H9 (cell line): ENCODE measurements at regions not wholly inside any gene's neighbourhood (a gene's known extent, or its start where the extent isn't known, plus 50 kb on each side); places are given as distances from the start of the nearest gene placed in this dataset.

Source experiments
- DNase-seq: peaks from one replicate; pipeline ENCODE4 v3.0.0-alpha.2; 2017
- H2AFZ ChIP-seq: one replicate; pipeline ENCODE4 v1.6.1; 2013; ENCODE audit warnings: mild to moderate bottlenecking, low read length, control low read depth, moderate library complexity
- H2AK5ac ChIP-seq: 2 replicates; pipeline ENCODE4 v1.6.1; 2013; ENCODE audit warnings: low read length, control low read depth, mixed read lengths; ENCODE audit not compliant: insufficient read length
- H2BK120ac ChIP-seq: one replicate; pipeline ENCODE4 v1.6.1; 2013; ENCODE audit warnings: low read depth, mild to moderate bottlenecking, low read length, control low read depth, inconsistent platforms; ENCODE audit not compliant: poor library complexity, severe bottlenecking
- H2BK12ac ChIP-seq: 2 replicates; pipeline ENCODE4 v1.6.1; 2013; ENCODE audit warnings: low read length, control low read depth, mixed read lengths, low read depth; ENCODE audit not compliant: insufficient read length
- H2BK15ac ChIP-seq: 2 replicates; pipeline ENCODE4 v1.6.1; 2013; ENCODE audit warnings: low read depth, low read length, control low read depth
- H2BK20ac ChIP-seq: one replicate; pipeline ENCODE4 v1.6.1; 2013; ENCODE audit warnings: low read depth, mild to moderate bottlenecking, low read length, control low read depth, inconsistent platforms; ENCODE audit not compliant: poor library complexity, severe bottlenecking
- H2BK5ac ChIP-seq: 2 replicates; pipeline ENCODE4 v1.6.1; 2013; ENCODE audit warnings: low read length, control low read depth, mixed read lengths; ENCODE audit not compliant: insufficient read length
- H3K14ac ChIP-seq: 2 replicates; pipeline ENCODE4 v1.6.1; 2013; ENCODE audit warnings: low read length, control low read depth; ENCODE audit not compliant: insufficient read depth
- H3K18ac ChIP-seq: 2 replicates; pipeline ENCODE4 v1.6.1; 2013; ENCODE audit warnings: low read depth, mild to moderate bottlenecking, mixed read lengths, low read length, control low read depth; ENCODE audit not compliant: insufficient read length
- H3K23ac ChIP-seq: 2 replicates; pipeline ENCODE4 v1.6.1; 2013; ENCODE audit warnings: low read length, control low read depth, mixed read lengths, low read depth; ENCODE audit not compliant: insufficient read length
- H3K23me2 ChIP-seq: 2 replicates; pipeline ENCODE4 v1.6.1; 2013; ENCODE audit warnings: low read depth, mild to moderate bottlenecking, mixed read lengths, low read length, control low read depth; ENCODE audit not compliant: insufficient read length, poor library complexity, severe bottlenecking
- H3K27ac ChIP-seq: 2 replicates; pipeline ENCODE4 v1.5.1; 2013; ENCODE audit warnings: low read length, control low read depth, mixed read lengths, low read depth; ENCODE audit not compliant: insufficient read length
- H3K27me3 ChIP-seq: 2 replicates; pipeline ENCODE4 v1.6.1; 2013; ENCODE audit warnings: low read length, control low read depth, inconsistent platforms; ENCODE audit not compliant: insufficient read depth
- H3K4ac ChIP-seq: 2 replicates; pipeline ENCODE4 v1.6.1; 2013; ENCODE audit warnings: low read depth, mild to moderate bottlenecking, control low read depth, inconsistent platforms, low read length, moderate library complexity
- H3K4me1 ChIP-seq: 2 replicates; pipeline ENCODE4 v1.6.1; 2013; ENCODE audit warnings: low read length, control low read depth, inconsistent platforms; ENCODE audit not compliant: insufficient read depth
- H3K4me2 ChIP-seq: 2 replicates; pipeline ENCODE4 v1.6.1; 2013; ENCODE audit warnings: low read length, control low read depth, mixed read lengths; ENCODE audit not compliant: insufficient read length, insufficient read depth
- H3K56ac ChIP-seq: 2 replicates; pipeline ENCODE4 v1.6.1; 2013; ENCODE audit warnings: low read depth, mild to moderate bottlenecking, mixed read lengths, low read length, control low read depth; ENCODE audit not compliant: insufficient read length
- H3K79me1 ChIP-seq: 2 replicates; pipeline ENCODE4 v1.6.1; 2013; ENCODE audit warnings: low read depth, mild to moderate bottlenecking, moderate library complexity, low read length, control low read depth, inconsistent platforms; ENCODE audit not compliant: insufficient read depth, poor library complexity, severe bottlenecking
- H3K79me2 ChIP-seq: 2 replicates; pipeline ENCODE4 v1.6.1; 2013; ENCODE audit warnings: low read length, control low read depth, inconsistent platforms; ENCODE audit not compliant: insufficient read depth
- H3K9ac ChIP-seq: 2 replicates; pipeline ENCODE4 v1.6.1; 2013; ENCODE audit warnings: low read length, control low read depth, mixed read lengths; ENCODE audit not compliant: insufficient read length; ENCODE audit errors: extremely low read depth
- H3K9me3 ChIP-seq: one replicate; pipeline ENCODE4 v1.6.1; 2013; ENCODE audit warnings: low read depth, low read length, inconsistent platforms; ENCODE audit not compliant: control insufficient read depth
- H3T11ph ChIP-seq: one replicate; pipeline ENCODE4 v1.6.1; 2013; ENCODE audit warnings: mild to moderate bottlenecking, low read length, control low read depth, inconsistent platforms
- H4K20me1 ChIP-seq: one replicate; pipeline ENCODE4 v1.6.1; 2013; ENCODE audit not compliant: control insufficient read depth, insufficient read length, insufficient read depth
- H4K5ac ChIP-seq: 2 replicates; pipeline ENCODE4 v1.6.1; 2013; ENCODE audit warnings: low read depth, mild to moderate bottlenecking, mixed read lengths, low read length, control low read depth; ENCODE audit not compliant: insufficient read length
- H4K8ac ChIP-seq: replicated peaks from 2 replicates; pipeline ENCODE4 v1.6.1; 2013; ENCODE audit warnings: low read length, control low read depth, mixed read lengths, low read depth; ENCODE audit not compliant: insufficient read length
- H4K91ac ChIP-seq: 2 replicates; pipeline ENCODE4 v1.6.1; 2013; ENCODE audit warnings: low read depth, mild to moderate bottlenecking, moderate library complexity, mixed read lengths, low read length, control low read depth; ENCODE audit not compliant: insufficient read length
- H3K27ac Mint-ChIP-seq, 3 experiments: 2 replicates in 2 of 3; 3 replicates in 1 of 3; pipeline ENCODE4 v1.8.0; 2020 to 2021; ENCODE audit warnings: mixed read lengths in 3 of 3, mild to moderate bottlenecking in 1 of 3, moderate library complexity in 1 of 3
- H3K27me3 Mint-ChIP-seq: 2 replicates; pipeline ENCODE4 v1.8.0; 2021; ENCODE audit warnings: low read depth, mild to moderate bottlenecking, moderate library complexity, mixed read lengths
- H3K36me3 Mint-ChIP-seq, 3 experiments: 2 replicates in 2 of 3; 3 replicates in 1 of 3; pipeline ENCODE4 v1.8.0; 2020 to 2021; ENCODE audit warnings: low read depth in 3 of 3, mixed read lengths in 3 of 3; ENCODE audit not compliant: insufficient read depth in 1 of 3
- H3K4me1 Mint-ChIP-seq, 2 experiments: 2 replicates each; pipeline ENCODE4 v1.8.0; 2020; ENCODE audit warnings: mixed read lengths in 2 of 2
- H3K4me3 Mint-ChIP-seq, 2 experiments: 2 replicates in 1 of 2; 3 replicates in 1 of 2; pipeline ENCODE4 v1.8.0; 2020 to 2021; ENCODE audit warnings: mild to moderate bottlenecking in 2 of 2, mixed read lengths in 2 of 2, moderate library complexity in 1 of 2
- H3K9me3 Mint-ChIP-seq, 2 experiments: 2 replicates in 1 of 2; 3 replicates in 1 of 2; pipeline ENCODE4 v1.8.0; 2020; ENCODE audit warnings: mild to moderate bottlenecking in 2 of 2, mixed read lengths in 2 of 2, moderate library complexity in 1 of 2
- CTCF ChIP-seq: fragments of 200-600 bp; sonication (generic); conservative IDR thresholded peaks from 3 replicates; pipeline ENCODE4 v1.8.0; 2021; ENCODE audit warnings: antibody characterized with exemption, mild to moderate bottlenecking
- WGBS: extraction: QIAGEN DNeasy Blood & Tissue Kit; methylation state at CpG from one replicate; pipeline ENCODE4 v1.1.7; 2013; ENCODE audit warnings: missing lambda C conversion rate, low lambda C conversion rate, mixed read lengths; ENCODE audit not compliant: insufficient read length; ENCODE audit errors: extremely low coverage; 5-methylcytosine and 5-hydroxymethylcytosine counted together

GRCh38 chr5:93069276-93069675 is 511.7 kb downstream of the NR2F1-AS1 start:
- H3K79me2 ChIP-seq, result no peaks in the 10 kb centered on the region
- no peaks in the 10 kb centered on the region for H3K23me2 ChIP-seq
- H3K9me3 ChIP-seq, result no peaks in the 10 kb centered on the region
- no peak overlapping the region for H3K4me3 Mint-ChIP-seq
- H3K36me3 Mint-ChIP-seq, result peaks cover 0 to 1% (median 0%) of the 10 kb centered on the region in 3 experiments; a peak in 1 of 7 replicates
- no peak overlapping the region for H3K23ac ChIP-seq
- no peak overlapping the region for H2BK5ac ChIP-seq
- H4K5ac ChIP-seq, result no peak overlapping the region
- no peak overlapping the region for H3K18ac ChIP-seq
- no CpG with 5 or more reads among the region's 2 CpGs for WGBS
- no peaks in the 10 kb centered on the region for H3K27me3 ChIP-seq
- no peaks in the 10 kb centered on the region for H4K20me1 ChIP-seq
- H2BK15ac ChIP-seq, result no peak overlapping the region
- no peaks in the 10 kb centered on the region for H3K9me3 Mint-ChIP-seq
- H4K91ac ChIP-seq, result no peak overlapping the region
- H3K27ac Mint-ChIP-seq, result no peak overlapping the region
- H3K56ac ChIP-seq, result no peak overlapping the region
- no peak overlapping the region for H3K4ac ChIP-seq
- no peaks in the 10 kb centered on the region for H3K27me3 Mint-ChIP-seq
- no peak overlapping the region for H2AK5ac ChIP-seq
- no peak overlapping the region for H3T11ph ChIP-seq
- no peak overlapping the region for H3K14ac ChIP-seq
- H2AFZ ChIP-seq, result no peak overlapping the region
- no peak overlapping the region for H2BK12ac ChIP-seq
- no peak overlapping the region for H3K27ac ChIP-seq
- no peak for DNase-seq
- no peaks in the 10 kb centered on the region for H3K4me1 ChIP-seq
- H4K8ac ChIP-seq, result no peak overlapping the region
- H3K4me2 ChIP-seq, result no peak overlapping the region
- no peaks in the 10 kb centered on the region for H3K79me1 ChIP-seq
- H3K9ac ChIP-seq, result no peak overlapping the region
- H2BK120ac ChIP-seq, result no peak overlapping the region
- TF ChIP-seq CTCF, result no peak
- no peak overlapping the region for H2BK20ac ChIP-seq
- H3K4me1 Mint-ChIP-seq, result peaks cover 4 to 9% of the 10 kb centered on the region in 2 experiments
